Natural killer cell (primary cell): ENCODE measurements at regions not wholly inside any gene's neighbourhood (a gene's known extent, or its start where the extent isn't known, plus 50 kb on each side); places are given as distances from the start of the nearest gene placed in this dataset.

Experiments
- ATAC-seq, 3 donors: fragments of 150-1000 bp in 2 of 3; fragments of 200-7000 bp in 1 of 3; cut with Tn5 transposase; 1 replicate in 1 of 3; 2 replicates in 2 of 3; pipeline ENCODE4 v1.10.0; 2021; ENCODE audit warnings: mild to moderate bottlenecking in 2 of 3, moderate library complexity in 2 of 3
- DNase-seq, 2 donors: peaks; one replicate each; pipeline versions ENCODE4 v3.0.0 to v3.0.0-alpha.2; 2013 to 2021; ENCODE audit warnings: mixed read lengths in 1 of 2
- H3K27ac ChIP-seq: one replicate; pipeline ENCODE4 v1.5.1; 2013; ENCODE audit warnings: mild to moderate bottlenecking, low read length
- H3K27me3 ChIP-seq: one replicate; pipeline ENCODE4 v1.6.1; 2013; ENCODE audit warnings: low read length; ENCODE audit not compliant: control insufficient read depth, insufficient read depth
- H3K36me3 ChIP-seq: one replicate; pipeline ENCODE4 v1.6.1; 2013; ENCODE audit warnings: low read length; ENCODE audit not compliant: control insufficient read depth, insufficient read depth
- H3K4me1 ChIP-seq: one replicate; pipeline ENCODE4 v1.6.1; 2013; ENCODE audit warnings: low read length; ENCODE audit not compliant: control insufficient read depth, insufficient read depth
- H3K4me3 ChIP-seq: one replicate; pipeline ENCODE4 v1.5.1; 2013; ENCODE audit warnings: low read length
- H3K9me3 ChIP-seq: one replicate; pipeline ENCODE4 v1.6.1; 2013; ENCODE audit warnings: low read length; ENCODE audit not compliant: control insufficient read depth, insufficient read depth
- H3K27ac Mint-ChIP-seq, 2 donors: one replicate each; pipeline ENCODE4 v1.8.0; 2022; ENCODE audit warnings: mild to moderate bottlenecking in 2 of 2, mixed read lengths in 2 of 2, moderate library complexity in 1 of 2
- H3K27me3 Mint-ChIP-seq, 2 donors: one replicate each; pipeline ENCODE4 v1.8.0; 2022; ENCODE audit warnings: low read depth in 2 of 2, mixed read lengths in 2 of 2
- H3K36me3 Mint-ChIP-seq: one replicate; pipeline ENCODE4 v1.8.0; 2022; ENCODE audit warnings: mixed read lengths
- H3K4me1 Mint-ChIP-seq, 2 donors: one replicate each; pipeline ENCODE4 v1.8.0; 2022; ENCODE audit warnings: mixed read lengths in 2 of 2
- H3K4me3 Mint-ChIP-seq: one replicate; pipeline ENCODE4 v1.8.0; 2022; ENCODE audit warnings: mild to moderate bottlenecking, moderate library complexity, mixed read lengths
- H3K9me3 Mint-ChIP-seq, 2 donors: one replicate each; pipeline ENCODE4 v1.8.0; 2022; ENCODE audit warnings: mixed read lengths in 2 of 2
- WGBS: methylation state at CpG from one replicate; pipeline ENCODE4 v1.1.7; 2013; ENCODE audit warnings: missing lambda C conversion rate; ENCODE audit not compliant: insufficient coverage; 5-methylcytosine and 5-hydroxymethylcytosine counted together
- intact Hi-C: fragments of 100-400 bp; cut with micrococcal nuclease; formaldehyde crosslinking; loops from one replicate; pipeline ENCODE4 v1.14.2; 2022
- TF ChIP-seq, protein P1 (sequence below): fragments of 200-600 bp; IDR thresholded peaks from one replicate; pipeline ENCODE4 v1.8.0; 2022; ENCODE audit warnings: antibody characterized with exemption

DNA sequence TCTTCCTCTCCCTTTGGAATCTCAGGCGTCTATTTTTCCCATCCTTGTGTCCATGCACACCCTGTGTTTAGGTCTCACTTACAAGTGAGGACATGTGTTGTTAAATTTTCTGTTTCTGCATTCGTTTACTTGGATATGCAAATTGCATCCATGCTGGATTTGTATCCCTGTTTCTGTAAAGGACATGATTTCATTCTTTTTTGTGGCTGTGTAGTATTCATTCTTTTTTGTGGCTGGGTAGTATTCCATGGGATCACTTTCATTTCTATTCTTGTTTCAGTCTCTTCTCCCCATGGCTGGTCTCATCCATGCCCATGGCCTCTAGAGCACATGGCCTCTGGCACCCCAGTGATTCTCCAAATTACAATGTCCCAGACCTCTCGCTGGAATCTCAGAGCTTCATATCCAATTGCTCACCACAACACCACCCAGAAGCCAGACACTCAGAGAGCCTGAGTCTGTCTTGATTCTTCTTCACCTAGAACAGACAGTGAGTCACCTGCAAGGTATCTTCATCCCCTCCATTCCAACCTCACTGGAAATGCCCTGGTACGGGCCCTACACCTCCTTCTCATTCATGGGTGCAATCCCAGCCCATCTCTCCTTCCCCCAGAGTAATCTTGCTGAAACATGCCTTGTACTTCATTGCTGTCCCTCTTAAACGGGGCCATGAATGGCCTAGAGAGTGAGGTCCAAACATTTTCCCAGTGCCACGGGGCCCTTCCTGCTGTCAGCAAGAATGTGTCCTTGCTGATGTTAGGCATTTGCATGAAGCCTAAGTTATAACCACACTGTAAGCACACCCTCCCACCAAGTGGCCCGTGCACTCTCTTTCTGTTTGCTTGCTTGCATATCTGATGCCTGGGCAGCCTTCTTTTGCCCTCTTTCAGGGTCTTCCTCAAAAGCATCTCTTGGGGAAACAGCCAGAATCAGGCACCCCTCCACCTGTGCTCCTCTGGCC lies 476.2 kb upstream of the TSHZ3 start:
- ATAC-seq (no peak), DNase-seq (no peak)
- 77% methylated on average over 7 of the region's 7 CpGs for WGBS
- H3K36me3 Mint-ChIP-seq = no peaks in the 10 kb centered on the region
- Histone ChIP-seq H3K4me1 (no peaks in the 10 kb centered on the region), H3K27me3 (no peaks in the 10 kb centered on the region), H3K4me3 (no peak overlapping the region), H3K9me3 (no peaks in the 10 kb centered on the region), H3K36me3 (no peaks in the 10 kb centered on the region), H3K27ac (no peak overlapping the region)
- no peaks in the 10 kb centered on the region for H3K9me3 Mint-ChIP-seq
- H3K27me3 Mint-ChIP-seq = peaks cover 0 to 14% of the 10 kb centered on the region in 2 donors
- H3K4me1 Mint-ChIP-seq = no peaks in the 10 kb centered on the region
- TF ChIP-seq, protein P1, sequence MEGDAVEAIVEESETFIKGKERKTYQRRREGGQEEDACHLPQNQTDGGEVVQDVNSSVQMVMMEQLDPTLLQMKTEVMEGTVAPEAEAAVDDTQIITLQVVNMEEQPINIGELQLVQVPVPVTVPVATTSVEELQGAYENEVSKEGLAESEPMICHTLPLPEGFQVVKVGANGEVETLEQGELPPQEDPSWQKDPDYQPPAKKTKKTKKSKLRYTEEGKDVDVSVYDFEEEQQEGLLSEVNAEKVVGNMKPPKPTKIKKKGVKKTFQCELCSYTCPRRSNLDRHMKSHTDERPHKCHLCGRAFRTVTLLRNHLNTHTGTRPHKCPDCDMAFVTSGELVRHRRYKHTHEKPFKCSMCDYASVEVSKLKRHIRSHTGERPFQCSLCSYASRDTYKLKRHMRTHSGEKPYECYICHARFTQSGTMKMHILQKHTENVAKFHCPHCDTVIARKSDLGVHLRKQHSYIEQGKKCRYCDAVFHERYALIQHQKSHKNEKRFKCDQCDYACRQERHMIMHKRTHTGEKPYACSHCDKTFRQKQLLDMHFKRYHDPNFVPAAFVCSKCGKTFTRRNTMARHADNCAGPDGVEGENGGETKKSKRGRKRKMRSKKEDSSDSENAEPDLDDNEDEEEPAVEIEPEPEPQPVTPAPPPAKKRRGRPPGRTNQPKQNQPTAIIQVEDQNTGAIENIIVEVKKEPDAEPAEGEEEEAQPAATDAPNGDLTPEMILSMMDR = no peak
- H3K4me3 Mint-ChIP-seq = no peak overlapping the region
- H3K27ac Mint-ChIP-seq = no peak overlapping the region
- intact Hi-C loops = no loop called here

DNA sequence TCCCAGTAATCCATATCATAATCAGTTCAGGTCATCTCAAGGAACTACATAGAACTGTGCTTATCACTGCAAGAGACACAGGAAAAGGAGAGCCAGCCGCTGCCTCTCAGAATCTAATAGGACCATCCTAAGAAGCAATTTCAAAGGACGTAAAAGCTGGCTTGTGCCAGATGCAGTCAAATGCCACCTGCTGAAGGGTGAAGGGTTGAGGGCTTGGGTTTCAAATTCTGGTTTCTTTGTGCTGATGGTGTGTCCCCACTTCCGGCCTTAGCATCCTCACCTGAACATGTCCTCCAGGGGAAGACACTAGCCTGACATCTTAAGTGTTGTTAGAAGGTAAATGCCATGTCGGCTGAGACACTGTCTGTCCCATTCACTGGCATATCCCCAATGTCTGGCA lies 477.1 kb upstream of the TSHZ3 start:
- no peak overlapping the region for H3K27ac ChIP-seq
- TF ChIP-seq, protein P1 = no peak
- no peak overlapping the region for H3K4me3 Mint-ChIP-seq
- H3K27ac Mint-ChIP-seq = no peak overlapping the region
- H3K27me3 ChIP-seq = no peaks in the 10 kb centered on the region
- intact Hi-C loops = no loop called here
- peaks cover 0 to 11% of the 10 kb centered on the region in 2 donors for H3K27me3 Mint-ChIP-seq
- no peaks in the 10 kb centered on the region for H3K4me1 ChIP-seq
- H3K36me3 Mint-ChIP-seq = no peaks in the 10 kb centered on the region
- DNase-seq = no peak
- WGBS = 89% methylated on average over 4 of the region's 4 CpGs
- no peaks in the 10 kb centered on the region for H3K4me1 Mint-ChIP-seq
- ATAC-seq = no peak
- no peaks in the 10 kb centered on the region for H3K36me3 ChIP-seq
- no peaks in the 10 kb centered on the region for H3K9me3 Mint-ChIP-seq
- H3K4me3 ChIP-seq = no peak overlapping the region
- H3K9me3 ChIP-seq = no peaks in the 10 kb centered on the region

DNA sequence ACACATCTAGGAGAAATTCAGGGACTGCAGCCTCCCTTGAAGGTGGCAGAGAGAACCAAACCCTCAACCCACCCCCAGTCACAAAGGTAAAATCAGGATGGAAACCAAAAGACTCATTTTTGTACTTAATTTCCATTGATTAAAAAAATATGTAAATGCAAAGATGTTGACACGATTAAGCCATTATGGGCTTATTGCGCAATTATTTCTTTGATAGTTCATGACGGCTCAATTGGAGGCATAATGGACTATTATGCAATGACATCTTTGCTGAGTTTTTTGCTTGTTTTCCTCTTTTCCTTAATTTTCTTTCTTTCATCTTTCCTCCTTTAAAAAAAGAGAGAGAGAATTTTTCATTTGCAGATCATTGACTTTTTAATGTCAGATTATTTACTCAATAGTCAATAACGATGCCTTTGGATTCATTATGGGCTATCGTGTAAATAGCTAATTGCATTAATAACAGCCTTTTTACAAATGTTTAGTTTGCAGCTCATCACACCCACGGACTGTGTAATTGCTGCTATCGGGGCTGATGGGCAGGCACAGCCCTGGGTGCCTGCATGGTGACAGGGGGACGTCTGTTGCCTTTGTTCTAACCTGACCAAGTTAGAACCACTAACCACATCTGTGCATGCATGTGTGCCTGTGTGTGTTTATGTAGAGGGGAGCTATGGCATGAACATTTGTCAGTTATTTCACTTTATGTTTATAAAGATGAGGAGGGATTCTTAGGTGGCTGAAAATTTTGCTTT lies 482.4 kb upstream of the TSHZ3 start:
- H3K9me3 Mint-ChIP-seq = peaks cover 0 to 2% of the 10 kb centered on the region in 2 donors
- no peak for DNase-seq
- H3K4me3 Mint-ChIP-seq = no peak overlapping the region
- H3K4me1 Mint-ChIP-seq = no peaks in the 10 kb centered on the region
- 95% methylated on average over 5 of the region's 8 CpGs for WGBS
- ATAC-seq = no peak
- no peak overlapping the region for H3K4me3 ChIP-seq
- H3K27ac Mint-ChIP-seq = no peak overlapping the region
- H3K27me3 ChIP-seq = no peaks in the 10 kb centered on the region
- H3K27ac ChIP-seq = no peak overlapping the region
- H3K27me3 Mint-ChIP-seq = peaks cover 6 to 15% of the 10 kb centered on the region in 2 donors
- TF ChIP-seq, protein P1 = no peak
- no peaks in the 10 kb centered on the region for H3K4me1 ChIP-seq
- no peaks in the 10 kb centered on the region for H3K36me3 Mint-ChIP-seq
- no peaks in the 10 kb centered on the region for H3K36me3 ChIP-seq
- H3K9me3 ChIP-seq = peaks cover 3% of the 10 kb centered on the region
- intact Hi-C loops = no loop called here
